Calu3 (cell line): ENCODE measurements at regions not wholly inside any gene's neighbourhood (a gene's known extent, or its start where the extent isn't known, plus 50 kb on each side); places are given as distances from the start of the nearest gene placed in this dataset.
"Not testable (repeated sequence)": the region's sequence is repeated elsewhere in the genome, so short reads cannot be mapped to it uniquely, and the experiment has no call there.

Experiments used
- BruUV-seq: library from RNA; stranded (reverse); fragments of 400-500 nt; replicated peaks from 2 replicates; lab custom pipeline; 2021; lab: Mats Ljungman, UMichigan
- CTCF ChIA-PET: fragments of 300-600 bp; sonication (Branson Sonifier 250); formaldehyde crosslinking; loops from one replicate; lab custom pipeline; 2022; ENCODE audit warnings: antibody characterized with exemption; lab: Charles Lee
- DNase-seq: peaks from one replicate; pipeline ENCODE4 v3.0.0; 2022
- H3K27ac Mint-ChIP-seq: one replicate; pipeline ENCODE4 v1.8.0; 2022; ENCODE audit warnings: mixed read lengths; ENCODE audit not compliant: unreplicated experiment
- H3K27me3 Mint-ChIP-seq: one replicate; pipeline ENCODE4 v1.8.0; 2022; ENCODE audit warnings: mixed read lengths; ENCODE audit not compliant: unreplicated experiment
- H3K36me3 Mint-ChIP-seq: one replicate; pipeline ENCODE4 v1.8.0; 2022; ENCODE audit warnings: mild to moderate bottlenecking, moderate library complexity, mixed read lengths; ENCODE audit not compliant: insufficient read depth, unreplicated experiment
- H3K4me1 Mint-ChIP-seq: one replicate; pipeline ENCODE4 v1.8.0; 2022; ENCODE audit warnings: mild to moderate bottlenecking, low read depth, mixed read lengths; ENCODE audit not compliant: unreplicated experiment
- H3K4me3 Mint-ChIP-seq: one replicate; pipeline ENCODE4 v1.8.0; 2022; ENCODE audit warnings: mild to moderate bottlenecking, low read depth, moderate library complexity, mixed read lengths; ENCODE audit not compliant: unreplicated experiment
- H3K9me3 Mint-ChIP-seq: one replicate; pipeline ENCODE4 v1.8.0; 2022; ENCODE audit warnings: low read depth, mixed read lengths; ENCODE audit not compliant: unreplicated experiment
- intact Hi-C: fragments of 100-400 bp; cut with micrococcal nuclease; formaldehyde crosslinking; loops from one replicate; pipeline ENCODE4 v1.10.0; 2022; ENCODE audit not compliant: unreplicated experiment
- TF ChIP-seq, protein P1 (sequence below): fragments of 200-600 bp; IDR thresholded peaks from one replicate; pipeline ENCODE4 v1.8.0; 2022; ENCODE audit warnings: antibody characterized with exemption; ENCODE audit not compliant: unreplicated experiment

- CTCF ChIA-PET, result no interaction called here
- TF ChIP-seq, protein P1, sequence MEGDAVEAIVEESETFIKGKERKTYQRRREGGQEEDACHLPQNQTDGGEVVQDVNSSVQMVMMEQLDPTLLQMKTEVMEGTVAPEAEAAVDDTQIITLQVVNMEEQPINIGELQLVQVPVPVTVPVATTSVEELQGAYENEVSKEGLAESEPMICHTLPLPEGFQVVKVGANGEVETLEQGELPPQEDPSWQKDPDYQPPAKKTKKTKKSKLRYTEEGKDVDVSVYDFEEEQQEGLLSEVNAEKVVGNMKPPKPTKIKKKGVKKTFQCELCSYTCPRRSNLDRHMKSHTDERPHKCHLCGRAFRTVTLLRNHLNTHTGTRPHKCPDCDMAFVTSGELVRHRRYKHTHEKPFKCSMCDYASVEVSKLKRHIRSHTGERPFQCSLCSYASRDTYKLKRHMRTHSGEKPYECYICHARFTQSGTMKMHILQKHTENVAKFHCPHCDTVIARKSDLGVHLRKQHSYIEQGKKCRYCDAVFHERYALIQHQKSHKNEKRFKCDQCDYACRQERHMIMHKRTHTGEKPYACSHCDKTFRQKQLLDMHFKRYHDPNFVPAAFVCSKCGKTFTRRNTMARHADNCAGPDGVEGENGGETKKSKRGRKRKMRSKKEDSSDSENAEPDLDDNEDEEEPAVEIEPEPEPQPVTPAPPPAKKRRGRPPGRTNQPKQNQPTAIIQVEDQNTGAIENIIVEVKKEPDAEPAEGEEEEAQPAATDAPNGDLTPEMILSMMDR, result no peak
- peak overlapping the region; percentile 50 for H3K27ac Mint-ChIP-seq
- intact Hi-C loops, result loop anchor here (5.0 kb wide), 1 partner anchor 342 kb away; no protein-coding TSS in a partner anchor
- BruUV-seq, result no TSS peak
- peak; percentile 6 for DNase-seq
- peaks cover 6% of the 10 kb centered on the region for H3K9me3 Mint-ChIP-seq
- H3K36me3 Mint-ChIP-seq, result no peaks in the 10 kb centered on the region
- H3K27me3 Mint-ChIP-seq, result no peaks in the 10 kb centered on the region
- H3K4me1 Mint-ChIP-seq, result no peaks in the 10 kb centered on the region
- H3K4me3 Mint-ChIP-seq, result no peak overlapping the region
These were observed 2308.8 kb upstream of the ACO1 start for GRCh38 chr9:30075451-30076199.

- Mint-ChIP-seq H3K27ac (no peak overlapping the region), H3K4me1 (no peaks in the 10 kb centered on the region), H3K4me3 (no peak overlapping the region), H3K9me3 (peaks cover 4% of the 10 kb centered on the region), H3K36me3 (no peaks in the 10 kb centered on the region), H3K27me3 (no peaks in the 10 kb centered on the region)
- no peak for DNase-seq
- intact Hi-C loops, result loop anchor here (5.0 kb wide), 1 partner anchor 339 kb away; no protein-coding TSS in a partner anchor
- BruUV-seq, result no TSS peak
- CTCF ChIA-PET, result no interaction called here
- TF ChIP-seq, protein P1, result no peak
These were observed 2306.2 kb upstream of the ACO1 start for GRCh38 chr9:30078195-30078594.

DNA sequence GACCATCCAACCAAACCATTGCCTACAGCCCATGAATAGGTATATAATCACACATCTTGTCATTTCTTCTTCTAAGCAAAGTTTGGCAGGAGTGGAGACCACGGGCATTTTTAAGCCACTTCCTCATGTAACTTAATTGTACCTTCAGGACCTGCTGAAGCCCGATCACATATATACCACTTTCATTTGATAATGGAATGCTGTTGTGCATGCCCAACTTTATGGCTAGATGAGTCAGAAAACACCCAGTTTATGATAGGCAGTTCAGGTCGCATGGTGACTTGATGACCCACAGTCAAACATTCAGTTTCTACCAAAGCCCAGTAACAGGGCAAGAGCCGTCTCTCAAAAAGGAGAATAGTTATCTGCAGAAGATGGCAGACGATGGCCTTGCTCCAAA lies 2295.0 kb upstream of the ACO1 start:
- TF ChIP-seq, protein P1, result no peak
- CTCF ChIA-PET, result no interaction called here
- DNase-seq, result no peak
- Mint-ChIP-seq H3K4me1 (no peaks in the 10 kb centered on the region), H3K27me3 (no peaks in the 10 kb centered on the region), H3K27ac (no peak overlapping the region), H3K4me3 (no peak overlapping the region), H3K36me3 (no peaks in the 10 kb centered on the region), H3K9me3 (no peaks in the 10 kb centered on the region)
- intact Hi-C loops, result no loop called here
- BruUV-seq, result no TSS peak

DNA sequence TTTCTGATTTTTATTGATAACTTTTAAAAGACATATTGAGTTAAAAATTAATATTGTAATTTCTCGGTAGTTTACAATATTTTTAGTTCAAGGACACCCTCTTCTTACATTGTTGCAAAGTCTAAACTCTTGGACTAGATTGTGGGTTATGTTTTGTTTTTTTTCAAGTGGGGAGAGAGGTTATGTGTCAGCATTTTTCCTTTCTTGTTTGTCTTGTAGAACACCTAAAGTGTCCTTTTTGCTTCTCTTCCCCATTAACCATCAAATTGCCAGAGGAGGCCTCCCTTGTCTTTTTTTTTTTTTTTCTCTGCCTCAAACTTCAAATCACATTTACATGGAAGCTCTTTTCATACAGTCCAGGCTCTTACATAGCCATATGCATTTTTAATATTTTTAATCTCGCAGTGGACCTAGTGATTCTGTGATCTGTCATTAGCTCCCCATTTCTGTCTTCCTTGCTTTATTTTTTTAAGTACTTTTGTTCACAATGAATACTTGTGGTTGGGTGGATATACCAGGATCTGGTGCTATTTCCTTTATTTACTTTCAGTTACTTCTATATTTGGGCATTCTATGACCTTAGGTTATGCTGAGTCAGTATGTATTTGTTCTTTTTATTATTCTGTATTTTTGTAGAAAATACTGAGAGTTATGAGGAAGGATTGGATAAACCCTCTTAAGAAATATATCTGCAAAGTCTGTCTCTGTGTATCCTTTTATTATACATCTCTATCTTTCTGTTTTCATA lies 2280.6 kb upstream of the ACO1 start:
- H3K4me1 Mint-ChIP-seq, result peaks cover 9% of the 10 kb centered on the region
- TF ChIP-seq, protein P1, result no peak
- no peak for DNase-seq
- H3K27ac Mint-ChIP-seq, result no peak overlapping the region
- peaks cover 3% of the 10 kb centered on the region for H3K9me3 Mint-ChIP-seq
- H3K27me3 Mint-ChIP-seq, result no peaks in the 10 kb centered on the region
- CTCF ChIA-PET, result interaction anchor here (0.6 kb wide), 1 partner anchor 9 kb away, joined by 3 read pairs; no protein-coding TSS in a partner anchor
- H3K4me3 Mint-ChIP-seq, result no peak overlapping the region
- no TSS peak for BruUV-seq
- no peaks in the 10 kb centered on the region for H3K36me3 Mint-ChIP-seq
- intact Hi-C loops, result no loop called here

DNA sequence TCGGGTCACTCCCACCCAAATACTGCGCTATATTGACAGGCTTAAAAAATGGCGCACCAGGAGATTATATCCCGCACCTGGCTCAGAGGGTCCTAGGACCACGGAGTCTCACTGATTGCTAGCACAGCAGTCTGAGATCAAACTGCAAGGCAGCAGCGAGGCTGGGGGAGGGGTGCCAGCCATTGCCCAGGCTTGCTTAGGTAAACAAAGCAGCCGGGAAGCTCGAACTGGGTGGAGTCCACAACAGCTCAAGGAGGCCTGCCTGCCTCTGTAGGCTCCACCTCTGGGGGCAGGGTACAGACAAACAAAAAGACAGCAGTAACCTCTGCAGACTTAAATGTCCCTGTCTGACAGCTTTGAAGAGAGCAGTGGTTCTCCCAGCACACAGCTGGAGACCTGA lies 2277.3 kb upstream of the ACO1 start:
- H3K36me3 Mint-ChIP-seq, intact Hi-C loops, H3K9me3 Mint-ChIP-seq, H3K27me3 Mint-ChIP-seq, CTCF ChIA-PET, BruUV-seq, DNase-seq, H3K4me1 Mint-ChIP-seq, H3K4me3 Mint-ChIP-seq, H3K27ac Mint-ChIP-seq: not testable (repeated sequence)
